ENCODE measurements at regions not wholly inside any gene's neighbourhood (a gene's known extent, or its start where the extent isn't known, plus 50 kb on each side); places are given as distances from the start of the nearest gene placed in this dataset.

DNA sequence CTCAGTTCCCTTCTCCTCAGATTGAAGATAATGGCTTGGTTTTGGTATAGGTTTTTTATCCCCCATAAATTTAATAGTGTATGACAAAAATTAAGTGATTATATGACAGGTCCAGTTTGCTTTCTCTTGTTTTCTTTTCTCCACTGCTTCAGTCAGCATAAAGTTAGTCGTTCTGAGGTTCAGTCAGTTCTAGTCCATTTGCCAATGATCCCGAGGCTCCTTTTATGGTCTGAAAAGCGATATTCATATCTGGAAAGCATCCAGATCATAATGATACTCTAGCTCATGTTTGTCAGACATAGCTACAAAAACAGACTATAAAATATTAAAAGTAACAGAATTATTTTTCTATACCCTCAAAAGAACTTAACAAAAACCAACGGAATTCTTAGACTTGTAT is 67.1 kb upstream of the SLC38A4 start:
- Histone ChIP-seq H3K9ac (ENCODE audit: insufficient read depth, low read depth, low read length) (no peak overlapping the region), H3K79me2 (ENCODE audit: insufficient read depth, low read length) (no peaks in the 10 kb centered on the region), H3K27me3 (ENCODE audit: control insufficient read depth in 1 of 2, insufficient read depth in 2 of 2, low read length in 2 of 2) (no peaks in the 10 kb centered on the region; a peak in 1 of 5 replicates), H3K27ac (ENCODE audit: extremely low read length, insufficient read depth, low read length) (no peak overlapping the region), H3K36me3 (replicated peaks in 1 of 2; ENCODE audit: control insufficient read depth in 1 of 2, insufficient read depth in 2 of 2, low read length in 2 of 2) (no peaks in the 10 kb centered on the region), H4K20me1 (ENCODE audit: insufficient read depth, low read length) (no peaks in the 10 kb centered on the region), H3K9me3 (ENCODE audit: low read length) (no peaks in the 10 kb centered on the region), H3K4me3 (replicated peaks in 1 of 3; ENCODE audit: insufficient read depth in 1 of 3, low read depth in 2 of 3, low read length in 3 of 3) (no peak overlapping the region), H3K4me1 (ENCODE audit: insufficient read depth, low read length) (no peaks in the 10 kb centered on the region), H2AFZ (ENCODE audit: low read length) (no peak overlapping the region), H3K4me2 (ENCODE audit: low read depth, low read length) (no peak overlapping the region)
- intact Hi-C loops (cut with micrococcal nuclease; ENCODE audit: unreplicated experiment): no loop called here
- DNase-seq (ENCODE audit: low spot score): no peak
- in situ Hi-C loops (cut with HindIII; ENCODE audit: extremely low pct_ligation_motif_present, low pct_unique_long_range_greater_than_20kb): no loop called here
- BruUV-seq (replicated peaks): no TSS peak
- ATAC-seq: no peak
- TF ChIP-seq, protein P1, sequence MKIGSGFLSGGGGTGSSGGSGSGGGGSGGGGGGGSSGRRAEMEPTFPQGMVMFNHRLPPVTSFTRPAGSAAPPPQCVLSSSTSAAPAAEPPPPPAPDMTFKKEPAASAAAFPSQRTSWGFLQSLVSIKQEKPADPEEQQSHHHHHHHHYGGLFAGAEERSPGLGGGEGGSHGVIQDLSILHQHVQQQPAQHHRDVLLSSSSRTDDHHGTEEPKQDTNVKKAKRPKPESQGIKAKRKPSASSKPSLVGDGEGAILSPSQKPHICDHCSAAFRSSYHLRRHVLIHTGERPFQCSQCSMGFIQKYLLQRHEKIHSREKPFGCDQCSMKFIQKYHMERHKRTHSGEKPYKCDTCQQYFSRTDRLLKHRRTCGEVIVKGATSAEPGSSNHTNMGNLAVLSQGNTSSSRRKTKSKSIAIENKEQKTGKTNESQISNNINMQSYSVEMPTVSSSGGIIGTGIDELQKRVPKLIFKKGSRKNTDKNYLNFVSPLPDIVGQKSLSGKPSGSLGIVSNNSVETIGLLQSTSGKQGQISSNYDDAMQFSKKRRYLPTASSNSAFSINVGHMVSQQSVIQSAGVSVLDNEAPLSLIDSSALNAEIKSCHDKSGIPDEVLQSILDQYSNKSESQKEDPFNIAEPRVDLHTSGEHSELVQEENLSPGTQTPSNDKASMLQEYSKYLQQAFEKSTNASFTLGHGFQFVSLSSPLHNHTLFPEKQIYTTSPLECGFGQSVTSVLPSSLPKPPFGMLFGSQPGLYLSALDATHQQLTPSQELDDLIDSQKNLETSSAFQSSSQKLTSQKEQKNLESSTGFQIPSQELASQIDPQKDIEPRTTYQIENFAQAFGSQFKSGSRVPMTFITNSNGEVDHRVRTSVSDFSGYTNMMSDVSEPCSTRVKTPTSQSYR (CRISPR knock-in tag; IDR thresholded peaks at IDR 0.05; ENCODE audit: borderline replicate concordance): no peak
- TF ChIP-seq SP4 (CRISPR knock-in tag; IDR thresholded peaks at IDR 0.05): no peak
- no peak for TF ChIP-seq RCOR2 (CRISPR knock-in tag; IDR thresholded peaks at IDR 0.05)
- TF ChIP-seq GZF1 (CRISPR knock-in tag; IDR thresholded peaks at IDR 0.05): no peak
- TF ChIP-seq ZNF251 (CRISPR knock-in tag; IDR thresholded peaks at IDR 0.05): no peak
- no peak for TF ChIP-seq SIN3A (IDR thresholded peaks at IDR 0.05; ENCODE audit: borderline replicate concordance, low read depth, low read length)
- ChIA-PET CTCF (ENCODE audit: low intra/inter-chr PET ratio, low total read pairs) (no interaction called here), POLR2A (no interaction called here)
- no peak for FAIRE-seq
- 6% methylated on average over 4 of the region's 4 CpGs for WGBS (ENCODE audit: low lambda C conversion rate)

DNA sequence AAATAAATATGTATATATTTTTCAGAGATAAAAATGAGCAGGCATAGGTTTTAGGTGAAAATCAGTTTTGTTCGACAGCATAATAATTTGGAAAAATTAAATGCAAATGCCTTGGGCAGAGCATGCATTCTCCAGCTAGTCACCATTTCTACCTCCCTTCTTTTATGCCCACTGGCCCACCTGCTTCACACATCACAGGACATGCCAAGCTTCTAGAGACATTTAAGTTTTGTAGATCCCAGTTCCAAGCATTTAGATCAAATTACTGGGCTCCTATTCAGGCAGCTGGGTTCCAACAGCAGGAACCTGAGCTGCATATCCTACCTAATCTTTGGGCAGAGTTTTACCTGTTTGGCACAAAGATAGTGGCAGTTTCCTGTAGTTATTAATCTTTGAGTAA is 67.6 kb upstream of the SLC38A4 start:
- Histone ChIP-seq H4K20me1 (ENCODE audit: insufficient read depth, low read length) (no peaks in the 10 kb centered on the region), H3K4me3 (replicated peaks in 1 of 3; ENCODE audit: insufficient read depth in 1 of 3, low read depth in 2 of 3, low read length in 3 of 3) (no peak overlapping the region), H3K27me3 (ENCODE audit: control insufficient read depth in 1 of 2, insufficient read depth in 2 of 2, low read length in 2 of 2) (no peaks in the 10 kb centered on the region; a peak in 1 of 5 replicates), H3K9ac (ENCODE audit: insufficient read depth, low read depth, low read length) (no peak overlapping the region), H3K27ac (ENCODE audit: extremely low read length, insufficient read depth, low read length) (no peak overlapping the region), H3K4me2 (ENCODE audit: low read depth, low read length) (no peak overlapping the region), H3K4me1 (ENCODE audit: insufficient read depth, low read length) (no peaks in the 10 kb centered on the region), H2AFZ (ENCODE audit: low read length) (no peak overlapping the region), H3K36me3 (replicated peaks in 1 of 2; ENCODE audit: control insufficient read depth in 1 of 2, insufficient read depth in 2 of 2, low read length in 2 of 2) (no peaks in the 10 kb centered on the region), H3K79me2 (ENCODE audit: insufficient read depth, low read length) (no peaks in the 10 kb centered on the region), H3K9me3 (ENCODE audit: low read length) (no peaks in the 10 kb centered on the region)
- in situ Hi-C loops (cut with HindIII; ENCODE audit: extremely low pct_ligation_motif_present, low pct_unique_long_range_greater_than_20kb): no loop called here
- intact Hi-C loops (cut with micrococcal nuclease; ENCODE audit: unreplicated experiment): no loop called here
- ChIA-PET POLR2A (no interaction called here), CTCF (ENCODE audit: low intra/inter-chr PET ratio, low total read pairs) (no interaction called here)
- FAIRE-seq (no peak), ATAC-seq (no peak), DNase-seq (ENCODE audit: low spot score) (no peak)
- no TSS peak for BruUV-seq (replicated peaks)
- 36% methylated on average over 1 of the region's 1 CpG for WGBS (ENCODE audit: low lambda C conversion rate)
- no peak for TF ChIP-seq PPARG (CRISPR knock-in tag; conservative IDR thresholded peaks at IDR 0.05)
- no peak for TF ChIP-seq ZNF10 (CRISPR knock-in tag; IDR thresholded peaks at IDR 0.05; ENCODE audit: borderline replicate concordance, low read depth)
- no peak for TF ChIP-seq FOXK1 (CRISPR knock-in tag; IDR thresholded peaks at IDR 0.05; ENCODE audit: borderline replicate concordance, low read depth)
- TF ChIP-seq, protein P2, sequence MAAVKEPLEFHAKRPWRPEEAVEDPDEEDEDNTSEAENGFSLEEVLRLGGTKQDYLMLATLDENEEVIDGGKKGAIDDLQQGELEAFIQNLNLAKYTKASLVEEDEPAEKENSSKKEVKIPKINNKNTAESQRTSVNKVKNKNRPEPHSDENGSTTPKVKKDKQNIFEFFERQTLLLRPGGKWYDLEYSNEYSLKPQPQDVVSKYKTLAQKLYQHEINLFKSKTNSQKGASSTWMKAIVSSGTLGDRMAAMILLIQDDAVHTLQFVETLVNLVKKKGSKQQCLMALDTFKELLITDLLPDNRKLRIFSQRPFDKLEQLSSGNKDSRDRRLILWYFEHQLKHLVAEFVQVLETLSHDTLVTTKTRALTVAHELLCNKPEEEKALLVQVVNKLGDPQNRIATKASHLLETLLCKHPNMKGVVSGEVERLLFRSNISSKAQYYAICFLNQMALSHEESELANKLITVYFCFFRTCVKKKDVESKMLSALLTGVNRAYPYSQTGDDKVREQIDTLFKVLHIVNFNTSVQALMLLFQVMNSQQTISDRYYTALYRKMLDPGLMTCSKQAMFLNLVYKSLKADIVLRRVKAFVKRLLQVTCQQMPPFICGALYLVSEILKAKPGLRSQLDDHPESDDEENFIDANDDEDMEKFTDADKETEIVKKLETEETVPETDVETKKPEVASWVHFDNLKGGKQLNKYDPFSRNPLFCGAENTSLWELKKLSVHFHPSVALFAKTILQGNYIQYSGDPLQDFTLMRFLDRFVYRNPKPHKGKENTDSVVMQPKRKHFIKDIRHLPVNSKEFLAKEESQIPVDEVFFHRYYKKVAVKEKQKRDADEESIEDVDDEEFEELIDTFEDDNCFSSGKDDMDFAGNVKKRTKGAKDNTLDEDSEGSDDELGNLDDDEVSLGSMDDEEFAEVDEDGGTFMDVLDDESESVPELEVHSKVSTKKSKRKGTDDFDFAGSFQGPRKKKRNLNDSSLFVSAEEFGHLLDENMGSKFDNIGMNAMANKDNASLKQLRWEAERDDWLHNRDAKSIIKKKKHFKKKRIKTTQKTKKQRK (IDR thresholded peaks at IDR 0.05; ENCODE audit: low read length): no peak
- TF ChIP-seq, protein P3, sequence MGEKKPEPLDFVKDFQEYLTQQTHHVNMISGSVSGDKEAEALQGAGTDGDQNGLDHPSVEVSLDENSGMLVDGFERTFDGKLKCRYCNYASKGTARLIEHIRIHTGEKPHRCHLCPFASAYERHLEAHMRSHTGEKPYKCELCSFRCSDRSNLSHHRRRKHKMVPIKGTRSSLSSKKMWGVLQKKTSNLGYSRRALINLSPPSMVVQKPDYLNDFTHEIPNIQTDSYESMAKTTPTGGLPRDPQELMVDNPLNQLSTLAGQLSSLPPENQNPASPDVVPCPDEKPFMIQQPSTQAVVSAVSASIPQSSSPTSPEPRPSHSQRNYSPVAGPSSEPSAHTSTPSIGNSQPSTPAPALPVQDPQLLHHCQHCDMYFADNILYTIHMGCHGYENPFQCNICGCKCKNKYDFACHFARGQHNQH (CRISPR knock-in tag; IDR thresholded peaks at IDR 0.05): no peak
- TF ChIP-seq ZSCAN9 (CRISPR knock-in tag; IDR thresholded peaks at IDR 0.05; ENCODE audit: borderline replicate concordance): no peak
- no peak for TF ChIP-seq HOXA3 (CRISPR knock-in tag; IDR thresholded peaks at IDR 0.05)

All from HepG2 (cell line).